SH-SY5Y (cell line): ENCODE measurements at regions not wholly inside any gene's neighbourhood (a gene's known extent, or its start where the extent isn't known, plus 50 kb on each side); places are given as distances from the start of the nearest gene placed in this dataset.

Experiments
- GATA2 ChIP-seq: IDR thresholded peaks from 2 replicates; pipeline ENCODE4 v1.6.1; 2011; ENCODE audit warnings: mild to moderate bottlenecking, low read depth, low read length
- GATA3 ChIP-seq: IDR thresholded peaks from 2 replicates; pipeline ENCODE4 v1.6.1; 2011; ENCODE audit warnings: low read depth, mild to moderate bottlenecking, low read length, moderate library complexity

- TF ChIP-seq GATA2 (no peak), GATA3 (no peak)
Measured at GRCh38 chr5:169460896-169461295, 122.7 kb upstream of the SPDL1 start.
